ENCODE measurements at regions not wholly inside any gene's neighbourhood (a gene's known extent, or its start where the extent isn't known, plus 50 kb on each side); places are given as distances from the start of the nearest gene placed in this dataset.

DNA sequence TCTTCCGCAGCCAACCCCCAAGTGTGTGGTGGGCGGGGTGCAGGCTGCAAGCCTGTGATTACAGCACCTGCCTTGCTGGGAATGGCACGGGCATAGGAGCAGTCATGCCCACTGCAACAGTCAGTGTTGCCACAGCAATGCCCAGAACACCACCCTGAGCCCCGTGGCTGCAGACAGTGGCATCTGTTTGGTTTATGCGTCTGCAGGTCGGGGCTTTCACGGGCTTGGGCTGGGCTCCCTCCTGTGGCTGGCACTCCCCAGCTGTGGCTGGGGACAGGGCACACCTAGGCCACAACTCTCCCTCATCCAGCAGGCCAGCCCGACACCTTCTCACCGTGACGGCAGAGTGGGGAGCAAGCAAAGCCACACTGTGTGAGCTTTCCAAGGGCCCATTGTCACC lies 115.3 kb upstream of the C1QTNF9B start:
- no peak for DNase-seq

DNA sequence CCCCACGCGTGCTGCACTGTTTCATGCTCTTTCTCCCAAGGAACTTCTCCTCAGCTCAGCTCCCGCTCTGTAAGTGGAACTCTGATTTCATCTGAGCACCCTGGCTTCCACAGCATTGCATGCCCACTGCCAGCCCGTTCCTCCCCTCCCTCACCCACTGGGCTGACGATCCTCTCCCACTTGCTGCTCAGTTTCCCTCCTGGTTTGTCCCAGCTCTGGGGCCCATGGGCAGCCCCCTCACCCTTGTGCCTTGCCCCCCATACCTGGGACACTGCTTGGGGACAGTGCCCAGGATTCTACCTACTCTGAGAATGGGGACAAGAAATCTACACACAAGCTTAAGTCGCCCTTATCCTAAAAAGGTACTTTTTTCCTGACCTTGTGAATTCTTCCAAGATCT lies 115.9 kb upstream of the C1QTNF9B start:
- no peak for DNase-seq

- no peak for DNase-seq
Observed at GRCh38 chr13:24016046-24016445, 118.7 kb upstream of the C1QTNF9B start.

DNA sequence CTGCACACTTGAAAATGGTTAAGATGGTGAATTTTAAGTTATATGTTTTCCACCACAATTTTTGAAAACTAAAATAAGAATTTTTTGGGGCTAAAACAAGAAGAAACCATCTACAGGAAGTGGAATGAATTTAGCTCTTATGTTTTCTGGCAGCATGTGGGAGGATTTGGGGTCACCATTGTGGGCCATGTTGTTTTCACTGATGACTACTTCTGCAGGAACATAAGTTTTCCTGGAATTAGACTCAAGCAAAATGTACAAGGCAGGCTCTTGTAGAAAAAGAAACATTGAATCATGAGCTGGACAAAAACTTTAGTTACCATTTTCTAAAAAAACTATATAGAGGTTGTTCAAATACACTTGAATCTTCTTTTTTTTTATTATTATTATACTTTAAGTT lies 125.3 kb upstream of the C1QTNF9B start:
- no peak for DNase-seq

DNA sequence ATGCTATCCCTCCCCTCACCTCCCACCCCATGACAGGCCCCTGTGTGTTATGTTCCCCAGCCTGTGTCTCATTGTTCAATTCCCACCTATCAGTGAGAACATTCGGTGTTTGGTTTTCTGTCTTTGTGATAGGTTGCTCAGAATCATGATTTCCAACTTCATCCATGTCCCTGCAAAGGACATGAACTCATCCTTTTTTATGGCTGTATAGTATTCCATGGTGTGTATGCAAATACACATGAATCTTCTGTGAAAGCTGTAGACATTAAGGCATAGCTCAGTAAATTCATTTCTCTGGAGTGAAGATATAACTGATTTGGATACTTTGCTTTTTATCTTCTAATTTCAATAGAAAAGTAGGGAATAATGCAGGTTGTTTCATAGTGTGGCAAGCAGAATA lies 125.8 kb upstream of the C1QTNF9B start:
- no peak for DNase-seq

- no peak for DNase-seq
Observed at GRCh38 chr13:24027494-24027893, 130.2 kb upstream of the C1QTNF9B start.

DNA sequence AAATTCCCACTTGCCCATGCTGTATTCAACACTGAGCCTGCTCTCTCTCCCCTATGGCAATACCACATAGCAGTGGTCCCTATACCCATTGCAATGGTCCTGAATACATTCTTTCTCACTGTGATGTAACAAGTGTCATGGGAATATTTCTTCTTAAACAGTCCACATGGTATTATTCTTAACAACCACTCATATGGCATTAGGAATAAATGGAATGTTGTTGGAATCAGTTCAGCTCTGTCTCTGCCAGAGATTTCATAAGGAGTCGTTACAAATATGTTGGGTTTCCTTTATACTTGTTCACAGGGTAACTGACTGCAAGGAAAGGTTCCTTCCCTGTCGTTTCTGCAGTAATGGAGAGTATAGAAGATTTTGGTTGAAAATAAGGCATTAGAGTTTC lies 128.3 kb upstream of the SPATA13 start:
- DNase-seq: no peak

- no peak for DNase-seq
Observed at GRCh38 chr13:24032674-24033073, 127.8 kb upstream of the SPATA13 start.

DNA sequence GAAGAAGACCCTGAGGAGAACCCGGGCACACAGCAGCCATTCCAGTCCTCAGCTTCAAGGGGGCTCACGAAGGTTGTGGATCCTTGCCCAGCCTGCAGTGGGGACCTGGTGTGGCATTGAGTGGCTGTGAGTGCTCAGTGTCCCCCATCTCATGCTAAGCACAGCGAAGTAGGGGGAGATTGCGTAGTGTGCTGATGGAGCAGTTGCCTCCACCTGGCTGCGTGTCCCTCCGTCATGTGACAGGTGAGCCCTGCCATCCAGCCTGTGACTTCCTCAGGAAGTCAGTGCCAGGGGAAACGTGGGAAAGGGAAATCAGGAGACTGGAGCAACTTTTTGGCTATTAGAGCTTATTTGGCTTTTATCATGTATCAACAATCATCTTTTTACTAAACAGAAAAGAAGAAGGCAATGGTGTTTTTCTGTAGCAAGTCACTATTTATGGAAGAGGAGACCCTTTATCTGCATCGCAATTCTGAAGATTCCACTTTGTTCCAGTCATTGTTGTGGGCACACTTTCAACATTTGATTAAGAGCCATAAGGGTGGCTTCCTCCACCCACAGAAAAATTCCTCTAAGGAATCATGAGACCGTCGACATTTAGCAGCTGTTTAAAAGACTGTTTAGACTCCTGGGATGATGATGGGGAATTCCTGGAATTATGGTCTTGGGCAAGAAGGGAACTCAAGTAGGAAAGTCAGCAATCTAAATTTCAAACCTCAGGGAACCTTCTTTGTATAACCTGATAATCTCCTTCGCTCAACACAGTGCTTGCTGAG lies 126.8 kb upstream of the SPATA13 start:
- no peak for DNase-seq

DNA sequence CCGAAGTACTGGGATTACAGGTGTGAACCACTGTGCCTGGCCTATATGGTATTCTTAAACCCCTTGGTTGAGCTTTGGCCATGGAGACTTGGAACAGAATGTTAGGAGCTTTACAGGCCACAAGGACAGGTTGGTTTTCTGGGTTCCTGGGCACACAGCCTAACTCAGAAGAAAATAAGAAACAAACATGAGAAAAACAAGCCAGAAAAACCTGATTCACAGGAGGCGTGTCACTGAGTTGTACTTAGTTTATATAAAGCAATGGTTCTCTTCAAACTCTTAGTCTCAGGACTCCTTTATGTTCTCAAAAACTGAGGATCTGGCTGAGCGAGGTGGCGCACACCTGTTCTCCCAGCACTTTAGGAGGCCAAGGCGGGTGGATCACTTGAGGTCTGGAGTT lies 125.1 kb upstream of the SPATA13 start:
- DNase-seq: no peak

DNA sequence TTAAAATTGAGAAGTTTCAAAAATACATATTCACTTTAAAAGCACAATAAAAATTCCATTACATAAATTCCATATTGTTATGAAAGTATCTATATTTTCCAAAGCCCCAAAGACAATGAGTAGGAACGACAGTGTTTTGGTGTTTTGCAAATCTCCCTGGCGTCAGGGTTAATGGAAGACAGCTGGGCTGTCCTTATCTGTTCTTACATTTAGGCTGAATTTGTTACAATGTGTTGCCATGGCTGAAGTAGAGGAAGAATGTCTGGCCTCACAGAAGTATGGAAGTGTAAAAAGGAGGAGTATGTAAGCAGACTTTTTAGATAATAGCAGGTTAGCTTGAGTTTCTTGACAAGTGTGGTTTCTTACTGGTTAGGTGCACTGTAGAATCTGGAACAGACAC lies 124.4 kb upstream of the SPATA13 start:
- no peak for DNase-seq

GRCh38 chr13:24038405-24038804 lies 122.1 kb upstream of the SPATA13 start:
- DNase-seq: no peak

DNA sequence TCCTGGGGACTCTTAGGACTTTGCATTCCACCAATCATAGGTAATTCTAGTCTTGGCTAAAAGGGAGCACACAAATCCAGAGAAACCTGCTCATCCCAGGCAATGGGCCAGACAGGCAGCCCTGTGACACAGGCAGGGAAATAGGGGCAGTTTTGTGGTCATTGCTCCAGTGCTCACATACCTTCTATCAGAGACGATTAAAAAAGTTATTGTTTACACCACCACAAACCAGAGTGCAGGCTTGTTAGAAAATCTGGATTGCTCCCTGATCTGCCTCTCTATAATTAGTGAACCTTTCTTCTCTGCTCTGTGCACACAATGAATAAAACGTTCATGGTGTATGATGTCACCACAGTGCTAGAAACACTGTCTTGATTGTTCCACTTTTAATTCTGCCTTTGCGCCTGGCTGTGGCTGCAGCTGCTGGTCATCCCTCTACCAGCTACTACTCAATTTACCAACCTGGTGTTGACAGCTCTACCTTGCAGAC lies 121.6 kb upstream of the SPATA13 start:
- DNase-seq: no peak

DNA sequence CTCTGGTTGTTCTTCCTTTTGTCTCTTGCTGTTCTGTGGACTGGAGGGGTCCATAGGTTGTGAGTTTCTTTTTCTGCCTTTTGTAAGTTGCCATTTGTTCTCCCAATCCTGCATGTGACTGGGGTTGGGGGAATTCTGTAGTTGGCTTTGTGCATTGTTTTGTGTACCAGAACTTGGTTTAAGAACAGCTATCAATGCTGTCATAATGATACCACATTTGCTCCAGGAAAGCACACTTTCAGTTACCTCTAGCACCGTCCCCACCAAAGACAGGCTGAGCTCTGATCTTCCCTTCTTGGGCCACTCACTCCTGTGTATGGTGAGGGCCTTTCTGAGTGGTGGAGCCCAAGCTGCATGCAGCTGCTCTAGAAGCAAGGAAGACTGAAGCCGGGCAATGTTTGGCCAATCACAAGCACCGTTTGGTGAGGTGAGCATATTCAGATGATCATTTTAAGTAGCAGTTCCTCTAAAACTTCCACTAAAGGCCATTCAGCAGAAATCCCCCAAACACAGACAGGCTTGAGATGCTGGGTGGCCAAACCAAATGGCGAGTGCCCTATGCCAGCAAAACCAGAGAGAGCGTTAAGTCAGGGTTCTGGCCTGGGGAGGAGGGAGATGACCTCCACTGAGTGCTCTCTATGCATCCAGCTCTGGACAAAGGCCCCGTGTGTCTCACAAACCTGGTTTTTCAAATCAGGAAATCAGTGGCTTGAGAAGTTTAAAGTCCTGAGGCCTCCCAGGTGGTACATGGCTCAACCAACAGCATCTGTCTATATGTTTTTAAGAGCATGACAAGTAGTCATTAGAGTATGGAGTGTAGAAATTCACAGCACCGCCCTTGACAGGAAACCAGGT lies 120.7 kb upstream of the SPATA13 start:
- DNase-seq: no peak

- no peak for DNase-seq
Observed at GRCh38 chr13:24040835-24041234, 119.7 kb upstream of the SPATA13 start.

GRCh38 chr13:24041651-24042225 lies 118.8 kb upstream of the SPATA13 start:
- DNase-seq: no peak

- DNase-seq: no peak
Observed at GRCh38 chr13:24042710-24043440, 117.6 kb upstream of the SPATA13 start.

DNA sequence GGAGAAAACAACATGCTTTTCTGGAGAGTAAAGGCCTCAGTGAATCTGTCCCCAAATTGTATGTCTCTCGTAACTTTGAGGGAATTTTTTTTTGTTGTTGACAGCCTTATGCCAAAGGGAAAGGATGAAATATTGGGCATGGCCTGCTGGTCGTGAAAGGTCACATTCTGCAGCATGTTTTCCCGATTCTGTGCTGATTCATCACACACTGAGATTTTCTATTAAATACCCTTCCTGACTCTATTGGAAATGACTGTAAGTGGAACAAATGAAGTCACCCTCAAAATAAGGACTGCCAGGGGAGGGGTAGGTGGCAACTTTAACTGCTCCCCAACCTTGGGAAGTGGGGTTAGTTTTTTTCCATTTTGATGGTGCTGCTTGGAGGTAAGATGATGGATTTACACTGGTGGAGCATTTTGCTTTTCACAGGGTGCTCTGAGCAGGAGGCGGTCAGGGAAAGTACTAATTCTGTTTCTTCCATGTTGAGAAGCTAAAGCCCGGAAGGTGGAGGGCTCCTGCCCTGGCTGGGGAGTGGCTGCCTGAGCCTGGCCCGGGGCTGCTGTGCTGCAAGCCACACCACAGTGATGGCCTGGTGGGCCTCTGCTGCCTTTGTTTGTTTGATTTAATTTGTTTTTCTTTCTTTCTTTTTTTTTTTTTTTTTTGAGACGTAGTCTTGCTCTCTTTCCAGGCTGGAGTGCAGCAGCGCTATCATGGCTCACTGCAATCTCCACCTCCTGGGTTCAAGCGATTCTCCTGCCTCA lies 116.8 kb upstream of the SPATA13 start:
- DNase-seq: no peak

GRCh38 chr13:24045597-24045996 lies 114.9 kb upstream of the SPATA13 start:
- no peak for DNase-seq

- DNase-seq: no peak
Observed at GRCh38 chr13:24050292-24050711, 110.2 kb upstream of the SPATA13 start.

- no peak for DNase-seq
Observed at GRCh38 chr13:24050796-24051715, 109.5 kb upstream of the SPATA13 start.

Data from SHP77 (cell line).